ENCODE measurements at regions not wholly inside any gene's neighbourhood (a gene's known extent, or its start where the extent isn't known, plus 50 kb on each side); places are given as distances from the start of the nearest gene placed in this dataset.

DNA sequence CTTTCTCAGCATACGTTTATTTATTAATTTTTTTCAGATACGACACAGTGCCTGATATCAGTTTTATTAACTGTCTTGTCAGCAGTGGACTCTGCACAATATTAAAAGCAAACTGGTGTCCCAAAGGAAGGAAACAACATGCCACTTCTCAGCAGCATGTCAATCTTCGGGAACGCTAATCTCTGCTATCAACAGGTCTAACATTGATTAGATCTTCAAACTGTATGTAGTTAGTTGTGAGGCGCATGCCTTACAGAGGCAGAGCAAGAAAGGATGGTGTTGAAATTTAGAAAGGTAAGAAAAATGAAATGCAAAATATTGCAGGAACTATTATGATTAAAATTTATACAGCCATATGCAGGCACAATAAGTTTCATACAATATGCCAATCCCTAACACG, 233.7 kb upstream of the NDST3 start:
- TF ChIP-seq, protein P1, sequence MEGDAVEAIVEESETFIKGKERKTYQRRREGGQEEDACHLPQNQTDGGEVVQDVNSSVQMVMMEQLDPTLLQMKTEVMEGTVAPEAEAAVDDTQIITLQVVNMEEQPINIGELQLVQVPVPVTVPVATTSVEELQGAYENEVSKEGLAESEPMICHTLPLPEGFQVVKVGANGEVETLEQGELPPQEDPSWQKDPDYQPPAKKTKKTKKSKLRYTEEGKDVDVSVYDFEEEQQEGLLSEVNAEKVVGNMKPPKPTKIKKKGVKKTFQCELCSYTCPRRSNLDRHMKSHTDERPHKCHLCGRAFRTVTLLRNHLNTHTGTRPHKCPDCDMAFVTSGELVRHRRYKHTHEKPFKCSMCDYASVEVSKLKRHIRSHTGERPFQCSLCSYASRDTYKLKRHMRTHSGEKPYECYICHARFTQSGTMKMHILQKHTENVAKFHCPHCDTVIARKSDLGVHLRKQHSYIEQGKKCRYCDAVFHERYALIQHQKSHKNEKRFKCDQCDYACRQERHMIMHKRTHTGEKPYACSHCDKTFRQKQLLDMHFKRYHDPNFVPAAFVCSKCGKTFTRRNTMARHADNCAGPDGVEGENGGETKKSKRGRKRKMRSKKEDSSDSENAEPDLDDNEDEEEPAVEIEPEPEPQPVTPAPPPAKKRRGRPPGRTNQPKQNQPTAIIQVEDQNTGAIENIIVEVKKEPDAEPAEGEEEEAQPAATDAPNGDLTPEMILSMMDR (conservative IDR thresholded peaks at IDR 0.05): no peak
- no peak for TF ChIP-seq EZH2 (IDR thresholded peaks at IDR 0.05; ENCODE audit: low read depth)

Data from PC-9 (cell line).